Esophagus muscularis mucosa (tissue), 4 donors: ENCODE measurements at regions not wholly inside any gene's neighbourhood (a gene's known extent, or its start where the extent isn't known, plus 50 kb on each side); places are given as distances from the start of the nearest gene placed in this dataset.

Source experiments
- DNase-seq: peaks from one replicate; pipeline ENCODE4 v3.0.0-alpha.2; 2017; ENCODE audit errors: extremely low spot score
- H3K27ac ChIP-seq, 4 donors: fragments of 200-600 bp; sonication (generic); replicated peaks in 1 of 4; 1 replicate in 3 of 4; 2 replicates in 1 of 4; pipeline ENCODE4 v1.5.1; 2016 to 2019; ENCODE audit warnings: mild to moderate bottlenecking in 1 of 4
- H3K27me3 ChIP-seq, 4 donors: fragments of 200-600 bp; sonication (generic); one replicate each; pipeline versions ENCODE4 v1.5.1 to v1.6.0; 2016 to 2019
- H3K36me3 ChIP-seq, 4 donors: fragments of 200-600 bp; sonication (generic); one replicate each; pipeline ENCODE4 v1.5.1; 2016 to 2019
- H3K4me1 ChIP-seq, 4 donors: fragments of 200-600 bp; sonication (generic); one replicate each; pipeline ENCODE4 v1.5.1; 2016 to 2019
- H3K4me3 ChIP-seq, 4 donors: fragments of 200-600 bp; sonication (generic); 1 replicate in 2 of 4; 2 replicates in 2 of 4; pipeline ENCODE4 v1.5.1; 2016 to 2019; ENCODE audit warnings: mild to moderate bottlenecking in 4 of 4, moderate library complexity in 1 of 4
- H3K9me3 ChIP-seq, 4 donors: fragments of 200-600 bp; sonication (generic); 1 replicate in 3 of 4; 2 replicates in 1 of 4; pipeline ENCODE4 v1.5.1; 2016 to 2019
- CTCF ChIP-seq, 3 experiments: fragments of 200-600 bp in 2 of 3; fragments of 450-650 bp in 1 of 3; sonication (generic) in 2 of 3; IDR thresholded peaks; one replicate each; pipeline ENCODE4 v1.5.1; 2017 to 2019; ENCODE audit warnings: antibody characterized with exemption in 3 of 3, mild to moderate bottlenecking in 2 of 3, moderate library complexity in 1 of 3
- EP300 ChIP-seq: sonication (generic); formaldehyde crosslinking; IDR thresholded peaks from one replicate; pipeline ENCODE4 v1.6.1; 2017; ENCODE audit warnings: antibody characterized with exemption
- POLR2A ChIP-seq: fragments of 450-650 bp; IDR thresholded peaks from one replicate; pipeline ENCODE4 v1.6.1; 2017; ENCODE audit warnings: antibody characterized with exemption, moderate library complexity, mild to moderate bottlenecking, low read depth
- POLR2AphosphoS5 ChIP-seq, 2 donors: sonication (generic); formaldehyde crosslinking; IDR thresholded peaks; one replicate each; pipeline ENCODE4 v1.6.1; 2017; ENCODE audit warnings: antibody characterized with exemption in 2 of 2
- WGBS: methylation state at CpG from one replicate; pipeline ENCODE4 v1.1.5; 2018; 5-methylcytosine and 5-hydroxymethylcytosine counted together
- intact Hi-C: fragments of 100-400 bp; cut with DNase I; formaldehyde crosslinking; loops from one replicate; pipeline ENCODE4 v1.15.1; 2023

DNA sequence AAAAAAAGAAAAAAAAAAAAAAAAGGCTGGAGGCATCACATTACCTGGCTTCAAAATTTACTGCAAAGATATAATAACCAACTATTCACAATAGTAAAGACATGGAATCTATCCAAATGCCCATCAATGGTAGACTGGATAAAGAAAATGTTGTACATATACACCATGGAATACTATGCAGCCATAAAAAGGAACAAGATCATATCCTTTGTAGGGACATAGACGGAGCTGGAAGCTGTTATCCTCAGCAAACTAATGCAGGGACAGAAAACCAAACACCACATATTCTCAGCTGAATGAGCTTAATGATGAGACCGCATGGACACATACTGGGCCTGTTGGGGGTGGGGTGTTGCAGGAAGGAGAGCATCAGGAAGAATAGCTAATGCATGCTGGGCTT is 330.5 kb downstream of the SRGAP2C start:
- WGBS = 90% methylated on average over 2 of the region's 2 CpGs
- DNase-seq = no peak
- H3K27me3 ChIP-seq = peaks cover 0 to 24% (median 4%) of the 10 kb centered on the region in 4 donors
- peaks cover 0 to 13% (median 12%) of the 10 kb centered on the region in 4 donors for H3K4me1 ChIP-seq
- H3K9me3 ChIP-seq = peaks cover 0 to 11% (median 0%) of the 10 kb centered on the region in 4 donors
- no peak overlapping the region for H3K27ac ChIP-seq
- no peak for TF ChIP-seq EP300
- TF ChIP-seq POLR2A = no peak
- TF ChIP-seq POLR2AphosphoS5 (IDR thresholded peaks at IDR 0.05) = no peak
- TF ChIP-seq CTCF (IDR thresholded peaks at IDR 0.05) = no peak
- H3K4me3 ChIP-seq = no peak overlapping the region
- intact Hi-C loops = no loop called here
- no peaks in the 10 kb centered on the region for H3K36me3 ChIP-seq

- H3K27me3 ChIP-seq = peaks cover 0 to 34% (median 4%) of the 10 kb centered on the region in 4 donors
- H3K27ac ChIP-seq = peak overlapping the region in 1 of 4 donors; percentile 3
- no peak for DNase-seq
- H3K9me3 ChIP-seq = peaks cover 0 to 6% (median 0%) of the 10 kb centered on the region in 4 donors
- peaks cover 0 to 13% (median 12%) of the 10 kb centered on the region in 4 donors for H3K4me1 ChIP-seq
- intact Hi-C loops = no loop called here
- no peak for TF ChIP-seq CTCF (IDR thresholded peaks at IDR 0.05)
- no peak for TF ChIP-seq EP300
- H3K4me3 ChIP-seq = no peak overlapping the region
- 73% methylated on average over 8 of the region's 8 CpGs for WGBS
- no peaks in the 10 kb centered on the region for H3K36me3 ChIP-seq
These were observed 331.6 kb downstream of the SRGAP2C start for GRCh38 chr1:121516234-121516967.

DNA sequence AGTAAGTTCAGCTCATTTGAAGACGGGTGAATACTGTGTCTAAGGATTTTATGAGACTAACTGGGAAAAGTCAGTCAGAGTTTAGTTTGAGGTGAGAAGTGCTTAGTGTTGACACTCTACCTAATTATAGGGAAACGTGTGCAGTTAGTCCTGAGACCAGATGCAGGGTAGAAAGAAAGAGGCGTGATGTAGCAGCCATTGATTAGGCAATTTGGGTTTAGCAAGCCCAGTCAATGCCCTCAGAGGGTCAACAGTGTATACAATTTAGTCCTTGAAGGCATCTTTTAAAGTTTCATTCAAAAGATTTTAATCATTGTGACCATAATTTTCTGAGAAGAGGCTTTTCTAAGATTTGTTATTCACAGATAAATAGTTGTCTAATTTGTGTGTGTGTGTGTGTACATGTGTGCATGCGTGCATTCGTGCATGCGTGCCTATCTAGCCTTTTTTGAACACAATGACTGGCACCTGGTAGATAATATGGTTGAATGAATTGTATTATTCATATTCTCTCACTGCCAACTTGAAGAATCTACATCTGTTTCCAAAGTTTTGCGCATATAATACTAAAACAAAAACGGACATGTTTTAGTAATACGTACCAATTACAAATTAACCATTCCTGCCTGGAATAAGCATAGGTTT is 332.9 kb downstream of the SRGAP2C start:
- Histone ChIP-seq H3K27me3 (peaks cover 0 to 34% (median 4%) of the 10 kb centered on the region in 4 donors), H3K4me3 (no peak overlapping the region), H3K36me3 (no peaks in the 10 kb centered on the region), H3K27ac (no peak overlapping the region), H3K9me3 (peaks cover 0 to 6% (median 0%) of the 10 kb centered on the region in 4 donors), H3K4me1 (peaks cover 0 to 13% (median 12%) of the 10 kb centered on the region in 4 donors)
- DNase-seq = no peak
- 86% methylated on average over 9 of the region's 9 CpGs for WGBS
- no peak for TF ChIP-seq POLR2A
- no peak for TF ChIP-seq CTCF (IDR thresholded peaks at IDR 0.05)
- no peak for TF ChIP-seq EP300
- no peak for TF ChIP-seq POLR2AphosphoS5 (IDR thresholded peaks at IDR 0.05)
- intact Hi-C loops = no loop called here

DNA sequence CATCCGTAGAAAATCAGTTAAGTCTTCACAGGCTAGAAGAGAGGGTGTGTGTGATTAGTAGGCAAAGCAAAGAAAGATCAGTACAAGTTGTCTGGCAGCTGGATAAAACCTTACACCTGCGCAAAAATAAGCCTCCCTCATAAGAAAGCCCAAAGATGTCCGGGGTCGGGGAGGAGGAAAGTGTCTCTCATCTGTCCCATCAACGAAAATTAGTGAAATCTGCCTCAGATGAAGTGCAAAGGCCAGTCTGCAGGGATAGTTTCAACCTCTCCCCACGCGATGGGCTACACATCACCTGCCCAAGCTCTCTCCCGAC is 333.9 kb downstream of the SRGAP2C start:
- Histone ChIP-seq H3K9me3 (peaks cover 0 to 1% (median 0%) of the 10 kb centered on the region in 4 donors), H3K4me1 (peaks cover 0 to 13% (median 12%) of the 10 kb centered on the region in 4 donors), H3K4me3 (peak overlapping the region; percentile 45 to 56 (median 47)), H3K36me3 (no peaks in the 10 kb centered on the region), H3K27ac (peak overlapping the region in 2 of 4 donors; percentile 39 to 44), H3K27me3 (peaks cover 0 to 29% (median 4%) of the 10 kb centered on the region in 4 donors)
- 33% methylated on average over 8 of the region's 8 CpGs for WGBS
- no peak for DNase-seq
- intact Hi-C loops = no loop called here
- TF ChIP-seq CTCF (IDR thresholded peaks at IDR 0.05) (no peak), POLR2AphosphoS5 (IDR thresholded peaks at IDR 0.05) (no peak), POLR2A (no peak), EP300 (no peak)
